HG02970 (cell line): ENCODE measurements at regions not wholly inside any gene's neighbourhood (a gene's known extent, or its start where the extent isn't known, plus 50 kb on each side); places are given as distances from the start of the nearest gene placed in this dataset.

Source experiments
- ATAC-seq: cut with Tn5 transposase; IDR thresholded peaks from one replicate; pipeline ENCODE4 v1.9.1; 2021; ENCODE audit warnings: mild to moderate bottlenecking, moderate library complexity, moderate number of reproducible peaks; ENCODE audit not compliant: unreplicated experiment, low FRiP score

- no peak for ATAC-seq
Measured at GRCh38 chr9:28770226-28770625, 1196.9 kb upstream of the C9orf72 start.

GRCh38 chr9:28770827-28771226 lies 1197.5 kb upstream of the C9orf72 start:
- ATAC-seq = no peak

GRCh38 chr9:28774433-28775235 lies 1201.4 kb upstream of the C9orf72 start:
- ATAC-seq = no peak

- ATAC-seq = no peak
Measured at GRCh38 chr9:28779243-28779642, 1206.0 kb upstream of the C9orf72 start.

GRCh38 chr9:28781481-28781880 lies 1208.2 kb upstream of the C9orf72 start:
- no peak for ATAC-seq

- no peak for ATAC-seq
Measured at GRCh38 chr9:28782630-28783029, 1209.3 kb upstream of the C9orf72 start.

- ATAC-seq = no peak
Measured at GRCh38 chr9:28792716-28793115, 1219.4 kb upstream of the C9orf72 start.

- ATAC-seq = no peak
Measured at GRCh38 chr9:28799876-28800275, 1226.6 kb upstream of the C9orf72 start.

- ATAC-seq = no peak
Measured at GRCh38 chr9:28801144-28801799, 1228.0 kb upstream of the C9orf72 start.

GRCh38 chr9:28805197-28805596 lies 1231.9 kb upstream of the C9orf72 start:
- ATAC-seq = no peak

- ATAC-seq = no peak
Measured at GRCh38 chr9:28808042-28808441, 1234.8 kb upstream of the C9orf72 start.

- ATAC-seq = no peak
Measured at GRCh38 chr9:28810388-28811075, 1237.3 kb upstream of the C9orf72 start.

GRCh38 chr9:28820741-28821140 lies 1247.5 kb upstream of the C9orf72 start:
- no peak for ATAC-seq

- no peak for ATAC-seq
Measured at GRCh38 chr9:28821240-28821639, 1248.0 kb upstream of the C9orf72 start.

GRCh38 chr9:28824432-28824963 lies 1251.2 kb upstream of the C9orf72 start:
- no peak for ATAC-seq

- ATAC-seq = no peak
Measured at GRCh38 chr9:28832168-28832770, 1259.0 kb upstream of the C9orf72 start.

GRCh38 chr9:28834156-28834555 lies 1260.9 kb upstream of the C9orf72 start:
- no peak for ATAC-seq

GRCh38 chr9:28839778-28840430 lies 1266.6 kb upstream of the C9orf72 start:
- ATAC-seq = no peak

- no peak for ATAC-seq
Measured at GRCh38 chr9:28841775-28842174, 1268.5 kb upstream of the C9orf72 start.

- no peak for ATAC-seq
Measured at GRCh38 chr9:28847331-28847730, 1274.0 kb upstream of the C9orf72 start.
